HCT116 (cell line): ENCODE measurements at regions not wholly inside any gene's neighbourhood (a gene's known extent, or its start where the extent isn't known, plus 50 kb on each side); places are given as distances from the start of the nearest gene placed in this dataset.

Experiments
- ATF3 ChIP-seq: IDR thresholded peaks from 2 replicates; pipeline ENCODE4 v1.6.1; 2012
- CEBPB ChIP-seq: IDR thresholded peaks from 2 replicates; pipeline ENCODE4 v1.6.1; 2012; ENCODE audit warnings: low read depth
- CTCF ChIP-seq, 3 experiments: fragments of 200-600 bp in 1 of 3; sonication (generic) in 1 of 3; IDR thresholded peaks in 2 of 3; conservative IDR thresholded peaks in 1 of 3; 2 replicates each; pipeline ENCODE4 v1.5.1; 2012 to 2017; ENCODE audit warnings: low read depth in 2 of 3, low read length in 2 of 3, antibody characterized with exemption in 1 of 3, borderline replicate concordance in 1 of 3, control low read depth in 1 of 3, mild to moderate bottlenecking in 1 of 3, mixed read lengths in 1 of 3, mixed run types in 1 of 3, moderate library complexity in 1 of 3; ENCODE audit not compliant: insufficient read depth in 1 of 3
- EZH2 ChIP-seq: fragments of 200-600 bp; sonication (generic); IDR thresholded peaks from 2 replicates; pipeline ENCODE4 v1.6.1; 2017; ENCODE audit warnings: antibody characterized with exemption, mixed run types
- EZH2phosphoT487 ChIP-seq: fragments of 200-600 bp; IDR thresholded peaks from 2 replicates; pipeline ENCODE4 v1.6.1; 2018; ENCODE audit warnings: antibody characterized with exemption, borderline replicate concordance
- POLR2A ChIP-seq: IDR thresholded peaks from 2 replicates; pipeline ENCODE4 v1.7.0; 2011; ENCODE audit warnings: borderline replicate concordance; ENCODE audit not compliant: insufficient read depth, insufficient read length; ENCODE audit errors: extremely low read depth
- POLR2AphosphoS5 ChIP-seq: IDR thresholded peaks from 2 replicates; pipeline ENCODE4 v1.6.1; 2011; ENCODE audit warnings: mild to moderate bottlenecking, low read depth, low read length, moderate library complexity
- RAD21 ChIP-seq: IDR thresholded peaks from 2 replicates; pipeline ENCODE4 v1.6.1; 2012; ENCODE audit warnings: low read depth, mild to moderate bottlenecking
- SP1 ChIP-seq: IDR thresholded peaks from 2 replicates; pipeline ENCODE4 v1.6.1; 2012; ENCODE audit warnings: low read depth
- TCF7L2 ChIP-seq: IDR thresholded peaks from 2 replicates; pipeline ENCODE4 v1.7.0; 2011; ENCODE audit warnings: borderline replicate concordance, inconsistent platforms; ENCODE audit not compliant: insufficient read depth, insufficient read length; ENCODE audit errors: extremely low read depth
- YY1 ChIP-seq: IDR thresholded peaks from 2 replicates; pipeline ENCODE4 v1.6.1; 2011; ENCODE audit warnings: low read length, low read depth, moderate library complexity, mild to moderate bottlenecking; ENCODE audit not compliant: insufficient replicate concordance; ENCODE audit errors: extremely low read depth
- ZNF274 ChIP-seq: fragments of 200-500 bp; sonication (Bioruptor generic); IDR thresholded peaks from 2 replicates; pipeline ENCODE4 v1.6.1; 2014; ENCODE audit warnings: mild to moderate bottlenecking, low read depth, low read length, inconsistent platforms
- TF ChIP-seq, protein P1 (sequence below): IDR thresholded peaks from 2 replicates; pipeline ENCODE4 v1.6.1; 2011; ENCODE audit warnings: mild to moderate bottlenecking, low read length, moderate library complexity; ENCODE audit not compliant: insufficient replicate concordance; ENCODE audit errors: extremely low read depth
- TF ChIP-seq, protein P2 (sequence below): IDR thresholded peaks from 2 replicates; pipeline ENCODE4 v1.6.1; 2012; ENCODE audit warnings: low read depth

DNA sequence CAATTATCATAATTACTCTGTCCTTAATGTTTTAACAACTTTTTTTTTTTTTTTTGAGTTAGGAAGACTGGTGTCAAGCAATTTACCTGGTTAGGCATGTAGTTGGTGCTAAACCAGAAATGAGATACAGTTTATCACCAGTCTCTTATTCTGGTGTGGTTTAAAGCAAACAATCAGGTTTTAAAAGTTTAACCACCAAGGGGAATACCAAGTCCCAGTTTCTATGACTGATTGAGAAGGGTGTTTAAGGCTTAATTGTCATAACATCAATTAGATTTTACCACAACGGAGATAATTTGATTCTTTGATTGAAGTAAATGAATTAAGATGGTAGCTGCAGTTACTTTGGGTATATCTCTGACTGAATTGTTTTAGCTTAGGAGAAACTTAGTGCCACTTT is 197.8 kb downstream of the TFAP2B start:
- TF ChIP-seq, protein P1, sequence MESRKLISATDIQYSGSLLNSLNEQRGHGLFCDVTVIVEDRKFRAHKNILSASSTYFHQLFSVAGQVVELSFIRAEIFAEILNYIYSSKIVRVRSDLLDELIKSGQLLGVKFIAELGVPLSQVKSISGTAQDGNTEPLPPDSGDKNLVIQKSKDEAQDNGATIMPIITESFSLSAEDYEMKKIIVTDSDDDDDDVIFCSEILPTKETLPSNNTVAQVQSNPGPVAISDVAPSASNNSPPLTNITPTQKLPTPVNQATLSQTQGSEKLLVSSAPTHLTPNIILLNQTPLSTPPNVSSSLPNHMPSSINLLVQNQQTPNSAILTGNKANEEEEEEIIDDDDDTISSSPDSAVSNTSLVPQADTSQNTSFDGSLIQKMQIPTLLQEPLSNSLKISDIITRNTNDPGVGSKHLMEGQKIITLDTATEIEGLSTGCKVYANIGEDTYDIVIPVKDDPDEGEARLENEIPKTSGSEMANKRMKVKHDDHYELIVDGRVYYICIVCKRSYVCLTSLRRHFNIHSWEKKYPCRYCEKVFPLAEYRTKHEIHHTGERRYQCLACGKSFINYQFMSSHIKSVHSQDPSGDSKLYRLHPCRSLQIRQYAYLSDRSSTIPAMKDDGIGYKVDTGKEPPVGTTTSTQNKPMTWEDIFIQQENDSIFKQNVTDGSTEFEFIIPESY: no peak
- TF ChIP-seq CTCF (IDR thresholded peaks at IDR 0.05 in 2 of 3, conservative IDR thresholded peaks at IDR 0.05 in 1 of 3; ENCODE audit: borderline replicate concordance in 1 of 3, insufficient read depth in 1 of 3, low read depth in 2 of 3, low read length in 2 of 3) (no peak), EZH2 (no peak), CEBPB (no peak), YY1 (no peak), EZH2phosphoT487 (no peak), SP1 (no peak), POLR2A (no peak), POLR2AphosphoS5 (no peak), RAD21 (no peak), TCF7L2 (no peak), ZNF274 (no peak), ATF3 (no peak)
- TF ChIP-seq, protein P2, sequence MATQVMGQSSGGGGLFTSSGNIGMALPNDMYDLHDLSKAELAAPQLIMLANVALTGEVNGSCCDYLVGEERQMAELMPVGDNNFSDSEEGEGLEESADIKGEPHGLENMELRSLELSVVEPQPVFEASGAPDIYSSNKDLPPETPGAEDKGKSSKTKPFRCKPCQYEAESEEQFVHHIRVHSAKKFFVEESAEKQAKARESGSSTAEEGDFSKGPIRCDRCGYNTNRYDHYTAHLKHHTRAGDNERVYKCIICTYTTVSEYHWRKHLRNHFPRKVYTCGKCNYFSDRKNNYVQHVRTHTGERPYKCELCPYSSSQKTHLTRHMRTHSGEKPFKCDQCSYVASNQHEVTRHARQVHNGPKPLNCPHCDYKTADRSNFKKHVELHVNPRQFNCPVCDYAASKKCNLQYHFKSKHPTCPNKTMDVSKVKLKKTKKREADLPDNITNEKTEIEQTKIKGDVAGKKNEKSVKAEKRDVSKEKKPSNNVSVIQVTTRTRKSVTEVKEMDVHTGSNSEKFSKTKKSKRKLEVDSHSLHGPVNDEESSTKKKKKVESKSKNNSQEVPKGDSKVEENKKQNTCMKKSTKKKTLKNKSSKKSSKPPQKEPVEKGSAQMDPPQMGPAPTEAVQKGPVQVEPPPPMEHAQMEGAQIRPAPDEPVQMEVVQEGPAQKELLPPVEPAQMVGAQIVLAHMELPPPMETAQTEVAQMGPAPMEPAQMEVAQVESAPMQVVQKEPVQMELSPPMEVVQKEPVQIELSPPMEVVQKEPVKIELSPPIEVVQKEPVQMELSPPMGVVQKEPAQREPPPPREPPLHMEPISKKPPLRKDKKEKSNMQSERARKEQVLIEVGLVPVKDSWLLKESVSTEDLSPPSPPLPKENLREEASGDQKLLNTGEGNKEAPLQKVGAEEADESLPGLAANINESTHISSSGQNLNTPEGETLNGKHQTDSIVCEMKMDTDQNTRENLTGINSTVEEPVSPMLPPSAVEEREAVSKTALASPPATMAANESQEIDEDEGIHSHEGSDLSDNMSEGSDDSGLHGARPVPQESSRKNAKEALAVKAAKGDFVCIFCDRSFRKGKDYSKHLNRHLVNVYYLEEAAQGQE: no peak
